IgD-negative memory B cell (primary cell): ENCODE measurements at regions not wholly inside any gene's neighbourhood (a gene's known extent, or its start where the extent isn't known, plus 50 kb on each side); places are given as distances from the start of the nearest gene placed in this dataset.

Source experiments
- H3K27ac Mint-ChIP-seq, 3 donors: one replicate each; pipeline ENCODE4 v1.8.0; 2020 to 2022; ENCODE audit warnings: mild to moderate bottlenecking in 3 of 3, mixed read lengths in 3 of 3, moderate library complexity in 1 of 3
- H3K27me3 Mint-ChIP-seq: one replicate; pipeline ENCODE4 v1.8.0; 2021; ENCODE audit warnings: mixed read lengths
- H3K36me3 Mint-ChIP-seq: one replicate; pipeline ENCODE4 v1.8.0; 2020; ENCODE audit warnings: mild to moderate bottlenecking, mixed read lengths
- H3K4me1 Mint-ChIP-seq, 3 donors: one replicate each; pipeline ENCODE4 v1.8.0; 2020 to 2022; ENCODE audit warnings: mixed read lengths in 3 of 3, mild to moderate bottlenecking in 1 of 3
- H3K4me3 Mint-ChIP-seq, 4 donors: one replicate each; pipeline ENCODE4 v1.8.0; 2020 to 2022; ENCODE audit warnings: mild to moderate bottlenecking in 4 of 4, mixed read lengths in 4 of 4, moderate library complexity in 3 of 4
- H3K9me3 Mint-ChIP-seq, 3 donors: one replicate each; pipeline ENCODE4 v1.8.0; 2020 to 2021; ENCODE audit warnings: mixed read lengths in 3 of 3, mild to moderate bottlenecking in 1 of 3

DNA sequence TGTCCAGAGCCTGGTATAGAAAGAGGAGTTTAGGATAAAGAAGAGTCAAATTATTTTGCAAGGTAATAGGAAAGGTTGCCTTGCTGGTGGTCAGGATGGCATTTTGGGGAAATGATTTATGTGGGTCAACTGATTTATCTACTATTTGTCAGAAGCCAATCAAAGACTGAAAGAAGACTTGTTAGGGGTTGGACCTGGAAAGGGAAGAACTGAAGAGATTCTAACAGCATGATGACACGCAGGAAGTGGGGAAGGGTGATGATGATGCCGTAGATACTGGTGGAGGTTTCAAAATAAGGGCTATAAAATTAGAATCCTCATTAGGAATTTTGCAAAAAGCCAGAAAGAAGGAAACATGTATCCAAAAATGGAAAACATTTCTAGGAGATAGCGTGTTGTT, 60.7 kb upstream of the FGF14 start:
- Mint-ChIP-seq H3K27me3 (peaks cover 2% of the 10 kb centered on the region), H3K9me3 (peaks cover 0 to 3% (median 0%) of the 10 kb centered on the region in 3 donors), H3K27ac (no peak overlapping the region)

DNA sequence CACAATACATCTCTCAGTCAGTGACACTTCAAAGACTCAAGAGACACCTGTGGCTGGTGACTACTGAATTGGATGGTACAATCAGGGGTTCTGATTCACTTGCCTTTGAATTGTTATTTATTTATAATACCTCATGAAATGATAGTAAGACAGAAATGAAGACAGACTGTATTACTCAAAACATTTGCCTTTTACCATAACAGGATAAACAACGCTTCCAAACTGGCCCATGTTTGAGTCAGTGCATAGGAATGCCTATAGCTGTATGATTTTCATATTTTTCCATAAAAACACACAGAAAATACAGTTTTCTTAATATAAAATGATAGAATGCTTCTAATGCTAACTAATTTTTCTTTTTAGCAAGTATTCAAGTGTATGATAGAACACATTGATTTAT, 59.5 kb upstream of the FGF14 start:
- Mint-ChIP-seq H3K9me3 (peaks cover 0 to 2% (median 0%) of the 10 kb centered on the region in 3 donors), H3K4me3 (no peak overlapping the region), H3K27me3 (peaks cover 2% of the 10 kb centered on the region), H3K36me3 (no peaks in the 10 kb centered on the region), H3K27ac (no peak overlapping the region), H3K4me1 (peaks cover 0 to 6% (median 5%) of the 10 kb centered on the region in 3 donors)

More for the DNA sequence above, 60.7 kb upstream of the FGF14 start:
- H3K36me3 Mint-ChIP-seq, result no peaks in the 10 kb centered on the region
- H3K4me1 Mint-ChIP-seq, result peaks cover 0 to under 1% (median under 1%) of the 10 kb centered on the region in 3 donors
- no peak overlapping the region for H3K4me3 Mint-ChIP-seq

DNA sequence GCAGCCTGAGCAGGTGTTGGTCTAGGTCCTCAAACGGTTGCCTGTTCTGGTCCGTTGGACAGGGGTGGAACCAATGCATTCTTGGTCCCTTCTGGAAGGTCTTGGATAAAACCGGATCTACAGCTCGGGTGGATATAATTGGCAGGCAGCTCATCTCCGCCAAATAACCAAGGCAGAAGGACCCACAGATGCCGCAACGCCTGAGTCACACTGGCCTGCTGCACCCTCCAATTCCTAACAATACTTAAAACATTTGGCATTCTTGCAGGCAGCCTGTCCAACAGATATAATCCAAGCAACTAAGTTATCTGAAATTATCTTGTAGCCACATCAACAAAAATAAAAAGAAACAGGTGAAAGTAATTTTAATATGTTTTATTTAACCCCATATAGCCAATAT, 59.0 kb upstream of the FGF14 start:
- Mint-ChIP-seq H3K36me3 (no peaks in the 10 kb centered on the region), H3K27me3 (peaks cover 2% of the 10 kb centered on the region)

DNA sequence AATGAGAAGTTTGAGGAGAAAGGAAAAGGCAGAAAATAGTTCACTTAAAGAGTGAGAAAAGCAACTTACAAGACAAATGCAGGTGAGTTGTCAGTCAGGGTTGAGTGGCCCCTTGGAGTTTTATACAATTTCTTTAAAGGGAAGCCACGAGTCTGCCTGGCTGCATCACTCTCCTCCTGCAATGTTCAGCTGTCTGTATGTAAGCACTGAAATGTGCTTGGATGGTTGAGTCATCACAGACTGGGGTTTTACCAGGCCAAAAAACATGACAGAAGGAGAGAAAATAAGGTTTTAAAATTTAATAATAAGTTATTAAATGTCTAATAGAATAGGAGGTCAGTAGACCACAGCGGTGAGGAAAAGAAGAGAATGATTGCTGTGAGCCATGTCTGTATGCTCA, 51.0 kb upstream of the FGF14 start:
- Mint-ChIP-seq H3K4me3 (no peak overlapping the region), H3K36me3 (no peaks in the 10 kb centered on the region), H3K27me3 (peaks cover 2% of the 10 kb centered on the region), H3K4me1 (peaks cover 0 to 7% (median 5%) of the 10 kb centered on the region in 3 donors), H3K27ac (no peak overlapping the region), H3K9me3 (peaks cover 0 to 2% (median 0%) of the 10 kb centered on the region in 3 donors)

More for the DNA sequence above, 59.0 kb upstream of the FGF14 start:
- H3K4me3 Mint-ChIP-seq, result no peak overlapping the region
- H3K9me3 Mint-ChIP-seq, result peaks cover 0 to 2% (median 0%) of the 10 kb centered on the region in 3 donors
- no peak overlapping the region for H3K27ac Mint-ChIP-seq
- peaks cover 0 to 6% (median 5%) of the 10 kb centered on the region in 3 donors for H3K4me1 Mint-ChIP-seq
